Uterus (tissue), 3 donors: ENCODE measurements at regions not wholly inside any gene's neighbourhood (a gene's known extent, or its start where the extent isn't known, plus 50 kb on each side); places are given as distances from the start of the nearest gene placed in this dataset.

Experiments used
- DNase-seq, 2 donors: peaks; one replicate each; pipeline ENCODE4 v3.0.0-alpha.2; 2019 to 2020
- H3K27ac ChIP-seq, 2 donors: fragments of 200-600 bp; sonication (generic); 1 replicate in 1 of 2; 2 replicates in 1 of 2; pipeline ENCODE4 v1.5.1; 2016 to 2018
- H3K27me3 ChIP-seq, 2 donors: fragments of 200-600 bp; sonication (generic); one replicate each; pipeline ENCODE4 v1.5.1; 2018 to 2019; ENCODE audit warnings: control low read depth in 1 of 2
- H3K36me3 ChIP-seq, 2 donors: fragments of 200-600 bp; sonication (generic); one replicate each; pipeline ENCODE4 v1.5.1; 2019; ENCODE audit warnings: control low read depth in 1 of 2
- H3K4me1 ChIP-seq, 2 donors: fragments of 200-600 bp; sonication (generic); one replicate each; pipeline ENCODE4 v1.5.1; 2018 to 2019; ENCODE audit warnings: control low read depth in 1 of 2
- H3K4me3 ChIP-seq, 2 donors: fragments of 200-600 bp; sonication (generic); 1 replicate in 1 of 2; 2 replicates in 1 of 2; pipeline ENCODE4 v1.5.1; 2018 to 2019; ENCODE audit warnings: mild to moderate bottlenecking in 1 of 2
- H3K9me3 ChIP-seq, 2 donors: fragments of 200-600 bp; sonication (generic); one replicate each; pipeline ENCODE4 v1.5.1; 2019; ENCODE audit warnings: control low read depth in 1 of 2
- POLR2A ChIP-seq, 2 donors: fragments of 450-650 bp; IDR thresholded peaks; one replicate each; pipeline ENCODE4 v1.6.1; 2016; ENCODE audit warnings: antibody characterized with exemption in 2 of 2, mild to moderate bottlenecking in 1 of 2, moderate library complexity in 1 of 2
- intact Hi-C: fragments of 100-400 bp; cut with DNase I; formaldehyde crosslinking; loops from one replicate; pipeline ENCODE4 v1.15.1; 2023; ENCODE audit warnings: low total_unique reads
- TF ChIP-seq, protein P1 (sequence below), 4 experiments: fragments of 200-600 bp in 2 of 4; fragments of 450-650 bp in 2 of 4; sonication (generic) in 2 of 4; IDR thresholded peaks; one replicate each; pipeline ENCODE4 v1.5.1; 2016 to 2019; ENCODE audit warnings: antibody characterized with exemption in 4 of 4, mild to moderate bottlenecking in 2 of 4, moderate library complexity in 1 of 4
- donor health status: DM: yes; HTN: yes; CAD: no.

DNA sequence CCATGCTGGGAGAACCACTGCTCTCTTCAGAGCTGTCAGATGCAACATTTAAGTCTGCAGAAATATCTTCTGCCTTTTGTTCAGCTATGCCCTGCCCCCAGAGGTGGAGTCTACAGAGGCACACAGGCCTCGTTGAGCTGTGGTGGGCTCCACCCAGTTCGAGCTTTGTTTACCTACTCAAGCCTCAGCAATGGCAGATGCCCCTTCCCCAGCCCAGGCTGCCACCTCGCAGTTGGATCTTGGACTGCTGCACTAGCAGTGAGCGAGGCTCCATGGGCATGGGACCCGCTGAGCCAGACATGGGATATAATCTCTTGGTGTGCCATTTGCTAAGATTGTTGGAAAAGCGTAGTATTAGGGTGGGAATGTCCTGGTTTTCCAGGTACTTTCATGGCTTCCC, 229.1 kb upstream of the C11orf87 start:
- intact Hi-C loops, result no loop called here
- Histone ChIP-seq H3K36me3 (no peaks in the 10 kb centered on the region), H3K27ac (no peak overlapping the region), H3K9me3 (no peaks in the 10 kb centered on the region), H3K4me3 (no peak overlapping the region), H3K4me1 (no peaks in the 10 kb centered on the region), H3K27me3 (no peaks in the 10 kb centered on the region)
- DNase-seq, result no peak
- TF ChIP-seq, protein P1, sequence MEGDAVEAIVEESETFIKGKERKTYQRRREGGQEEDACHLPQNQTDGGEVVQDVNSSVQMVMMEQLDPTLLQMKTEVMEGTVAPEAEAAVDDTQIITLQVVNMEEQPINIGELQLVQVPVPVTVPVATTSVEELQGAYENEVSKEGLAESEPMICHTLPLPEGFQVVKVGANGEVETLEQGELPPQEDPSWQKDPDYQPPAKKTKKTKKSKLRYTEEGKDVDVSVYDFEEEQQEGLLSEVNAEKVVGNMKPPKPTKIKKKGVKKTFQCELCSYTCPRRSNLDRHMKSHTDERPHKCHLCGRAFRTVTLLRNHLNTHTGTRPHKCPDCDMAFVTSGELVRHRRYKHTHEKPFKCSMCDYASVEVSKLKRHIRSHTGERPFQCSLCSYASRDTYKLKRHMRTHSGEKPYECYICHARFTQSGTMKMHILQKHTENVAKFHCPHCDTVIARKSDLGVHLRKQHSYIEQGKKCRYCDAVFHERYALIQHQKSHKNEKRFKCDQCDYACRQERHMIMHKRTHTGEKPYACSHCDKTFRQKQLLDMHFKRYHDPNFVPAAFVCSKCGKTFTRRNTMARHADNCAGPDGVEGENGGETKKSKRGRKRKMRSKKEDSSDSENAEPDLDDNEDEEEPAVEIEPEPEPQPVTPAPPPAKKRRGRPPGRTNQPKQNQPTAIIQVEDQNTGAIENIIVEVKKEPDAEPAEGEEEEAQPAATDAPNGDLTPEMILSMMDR (IDR thresholded peaks at IDR 0.05), result no peak
- TF ChIP-seq POLR2A (IDR thresholded peaks at IDR 0.05), result no peak

- DNase-seq, result no peak
- H3K36me3 ChIP-seq, result no peaks in the 10 kb centered on the region
- no peak overlapping the region for H3K4me3 ChIP-seq
- intact Hi-C loops, result no loop called here
- no peaks in the 10 kb centered on the region for H3K9me3 ChIP-seq
- H3K27ac ChIP-seq, result no peak overlapping the region
- TF ChIP-seq, protein P1 (IDR thresholded peaks at IDR 0.05), result no peak
- no peak for TF ChIP-seq POLR2A (IDR thresholded peaks at IDR 0.05)
- H3K27me3 ChIP-seq, result no peaks in the 10 kb centered on the region
- H3K4me1 ChIP-seq, result no peaks in the 10 kb centered on the region
Observed at GRCh38 chr11:109193880-109194279, 228.1 kb upstream of the C11orf87 start.

GRCh38 chr11:109196016-109196415, 226.0 kb upstream of the C11orf87 start:
- H3K4me3 ChIP-seq, result no peak overlapping the region
- no peak for DNase-seq

DNA sequence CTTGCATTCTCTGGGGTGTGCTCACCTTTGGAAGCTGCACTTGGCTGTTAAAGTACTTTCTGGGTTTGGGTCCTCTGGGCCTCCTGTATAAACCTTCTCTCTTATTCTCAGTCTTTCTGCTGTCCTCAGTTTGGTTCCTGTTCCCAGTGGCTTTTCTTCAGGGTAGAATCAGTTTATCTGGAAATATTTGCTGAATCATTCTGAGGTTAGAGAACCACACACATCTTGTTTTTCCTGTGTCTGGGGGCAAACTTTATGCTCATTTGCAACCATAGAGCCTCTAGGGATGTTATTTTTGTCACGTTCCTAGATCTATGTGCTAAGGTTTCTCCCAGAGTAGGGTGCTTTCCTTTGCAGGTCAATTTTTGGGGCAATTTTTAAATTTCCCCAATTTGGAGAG, 224.3 kb upstream of the C11orf87 start:
- no peak overlapping the region for H3K27ac ChIP-seq
- intact Hi-C loops, result no loop called here
- TF ChIP-seq, protein P1 (IDR thresholded peaks at IDR 0.05), result no peak
- no peak for TF ChIP-seq POLR2A (IDR thresholded peaks at IDR 0.05)
- no peaks in the 10 kb centered on the region for H3K4me1 ChIP-seq
- no peaks in the 10 kb centered on the region for H3K36me3 ChIP-seq
- no peaks in the 10 kb centered on the region for H3K27me3 ChIP-seq
- H3K4me3 ChIP-seq, result no peak overlapping the region
- no peak for DNase-seq
- H3K9me3 ChIP-seq, result no peaks in the 10 kb centered on the region

More at GRCh38 chr11:109196016-109196415, 226.0 kb upstream of the C11orf87 start:
- Histone ChIP-seq H3K4me1 (no peaks in the 10 kb centered on the region), H3K27me3 (no peaks in the 10 kb centered on the region), H3K36me3 (no peaks in the 10 kb centered on the region), H3K27ac (no peak overlapping the region), H3K9me3 (no peaks in the 10 kb centered on the region)
- TF ChIP-seq, protein P1 (IDR thresholded peaks at IDR 0.05), result no peak
- TF ChIP-seq POLR2A (IDR thresholded peaks at IDR 0.05), result no peak
- intact Hi-C loops, result no loop called here

DNA sequence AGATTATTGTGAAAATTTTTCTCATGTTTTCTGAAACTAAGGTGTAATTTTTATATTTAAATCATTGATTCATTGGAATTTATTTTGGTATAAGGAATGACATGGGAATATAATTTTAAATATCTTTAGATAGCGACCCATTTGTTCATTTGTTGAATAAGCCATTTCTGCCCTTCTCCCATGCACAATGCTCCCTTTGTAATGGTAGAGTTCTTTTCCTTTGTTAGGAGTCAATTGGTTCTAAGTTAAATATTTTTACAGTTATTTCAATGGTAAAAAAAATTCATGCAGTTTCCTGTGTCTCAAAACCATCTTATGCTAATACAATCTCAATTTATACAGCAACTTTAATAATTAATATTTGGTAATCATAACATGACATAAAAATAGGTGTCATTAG, 218.8 kb upstream of the C11orf87 start:
- H3K27me3 ChIP-seq, result no peaks in the 10 kb centered on the region
- TF ChIP-seq, protein P1 (IDR thresholded peaks at IDR 0.05), result no peak
- TF ChIP-seq POLR2A (IDR thresholded peaks at IDR 0.05), result no peak
- intact Hi-C loops, result no loop called here
- no peak overlapping the region for H3K27ac ChIP-seq
- H3K4me1 ChIP-seq, result no peaks in the 10 kb centered on the region
- DNase-seq, result no peak
- no peak overlapping the region for H3K4me3 ChIP-seq
- no peaks in the 10 kb centered on the region for H3K9me3 ChIP-seq
- no peaks in the 10 kb centered on the region for H3K36me3 ChIP-seq
